NB4 (cell line): ENCODE measurements at regions not wholly inside any gene's neighbourhood (a gene's known extent, or its start where the extent isn't known, plus 50 kb on each side); places are given as distances from the start of the nearest gene placed in this dataset.

ENCODE experiments used
- DNase-seq: peaks from one replicate; pipeline ENCODE4 v3.0.0; 2010; ENCODE audit warnings: low read depth
- H3K4me3 ChIP-seq: one replicate; pipeline ENCODE4 v1.5.1; 2011; ENCODE audit warnings: mild to moderate bottlenecking, low read depth, low read length, moderate library complexity
- CTCF ChIP-seq: IDR thresholded peaks from one replicate; pipeline ENCODE4 v1.5.1; 2012; ENCODE audit warnings: low read depth, low read length
- MAX ChIP-seq: IDR thresholded peaks from 2 replicates; pipeline ENCODE4 v1.6.1; 2011; ENCODE audit warnings: low read depth, low read length
- MYC ChIP-seq: IDR thresholded peaks from 2 replicates; pipeline ENCODE4 v1.6.1; 2011; ENCODE audit warnings: low read depth, low read length
- POLR2A ChIP-seq: IDR thresholded peaks from 2 replicates; pipeline ENCODE4 v1.6.1; 2011; ENCODE audit warnings: mild to moderate bottlenecking; ENCODE audit not compliant: insufficient read length; ENCODE audit errors: extremely low read depth

- no peak overlapping the region for H3K4me3 ChIP-seq
- TF ChIP-seq CTCF: no peak
- no peak for TF ChIP-seq POLR2A
- TF ChIP-seq MAX: no peak
- TF ChIP-seq MYC: no peak
- DNase-seq: no peak
These were observed 183.4 kb downstream of the TNFSF18 start for GRCh38 chr1:172867216-172867818.

- no peak for DNase-seq
- H3K4me3 ChIP-seq: no peak overlapping the region
- TF ChIP-seq MYC (no peak), CTCF (no peak), MAX (no peak), POLR2A (no peak)
These were observed 179.7 kb downstream of the TNFSF18 start for GRCh38 chr1:172870901-172871606.

GRCh38 chr1:172874950-172875349, 175.8 kb downstream of the TNFSF18 start:
- no peak overlapping the region for H3K4me3 ChIP-seq
- TF ChIP-seq MYC: no peak
- TF ChIP-seq MAX: no peak
- TF ChIP-seq POLR2A: no peak
- no peak for TF ChIP-seq CTCF
- DNase-seq: no peak

- no peak for DNase-seq
- H3K4me3 ChIP-seq: no peak overlapping the region
- no peak for TF ChIP-seq CTCF
- no peak for TF ChIP-seq POLR2A
- no peak for TF ChIP-seq MAX
- no peak for TF ChIP-seq MYC
These were observed 174.8 kb downstream of the TNFSF18 start for GRCh38 chr1:172875892-172876291.

GRCh38 chr1:172882385-172882784, 168.4 kb downstream of the TNFSF18 start:
- TF ChIP-seq CTCF: no peak
- TF ChIP-seq POLR2A: no peak
- TF ChIP-seq MAX: no peak
- no peak for TF ChIP-seq MYC

More at GRCh38 chr1:172882385-172882784, 168.4 kb downstream of the TNFSF18 start:
- no peak overlapping the region for H3K4me3 ChIP-seq
- no peak for DNase-seq
